ENCODE measurements at regions not wholly inside any gene's neighbourhood (a gene's known extent, or its start where the extent isn't known, plus 50 kb on each side); places are given as distances from the start of the nearest gene placed in this dataset.

GRCh38 chr11:91688672-91689071 is 535.9 kb upstream of the FAT3 start:
- no peaks in the 10 kb centered on the region for H3K79me2 ChIP-seq (ENCODE audit: control insufficient read depth, insufficient read depth, low read length)
- no CpG with 5 or more reads among the region's 1 CpG for WGBS (ENCODE audit: insufficient coverage)
- ATAC-seq (ENCODE audit: low read depth) (no peak), DNase-seq (no peak)
- no peak overlapping the region for H2AFZ ChIP-seq (ENCODE audit: insufficient read depth, low read depth, low read length, poor library complexity, severe bottlenecking)
- H3K4me3 Mint-ChIP-seq = no peak overlapping the region
- no peak overlapping the region for H3K9ac ChIP-seq (ENCODE audit: low read length)
- no peak overlapping the region for H3K27ac ChIP-seq (ENCODE audit: low read length in 2 of 2)
- H3K36me3 ChIP-seq (replicated peaks in 1 of 2; ENCODE audit: control extremely low read depth in 1 of 2, control insufficient read depth in 1 of 2, extremely low read depth in 1 of 2, insufficient read depth in 2 of 2, low read length in 1 of 2) = no peaks in the 10 kb centered on the region
- no peak overlapping the region for H3K27ac Mint-ChIP-seq
- intact Hi-C loops (cut with micrococcal nuclease) = no loop called here
- ChIA-PET CTCF (no interaction called here), POLR2A (no interaction called here)
- no peak overlapping the region for H3K4me3 ChIP-seq (ENCODE audit: control extremely low read depth in 1 of 5, extremely low read depth in 1 of 5, insufficient read depth in 1 of 5, low read depth in 2 of 5, low read length in 4 of 5)
- no peaks in the 10 kb centered on the region for H3K27me3 Mint-ChIP-seq
- no peaks in the 10 kb centered on the region for H3K9me3 Mint-ChIP-seq (ENCODE audit: insufficient read depth)
- H4K20me1 ChIP-seq (ENCODE audit: control insufficient read depth, insufficient read depth, low read length, poor library complexity, severe bottlenecking) = no peaks in the 10 kb centered on the region
- no peaks in the 10 kb centered on the region for H3K27me3 ChIP-seq (replicated peaks in 1 of 4; ENCODE audit: control extremely low read depth in 1 of 4, control insufficient read depth in 3 of 4, insufficient read depth in 4 of 4, low read length in 3 of 4)
- no peaks in the 10 kb centered on the region for H3K9me3 ChIP-seq (ENCODE audit: control extremely low read depth in 1 of 3, control insufficient read depth in 2 of 3, insufficient read depth in 1 of 3, low read length in 2 of 3)
- no peaks in the 10 kb centered on the region for H3K4me1 Mint-ChIP-seq
- no peaks in the 10 kb centered on the region for H3K4me1 ChIP-seq (ENCODE audit: control insufficient read depth in 2 of 2, insufficient read depth in 2 of 2, low read length in 2 of 2)
- TF ChIP-seq EZH2 (IDR thresholded peaks at IDR 0.05; ENCODE audit: borderline replicate concordance, insufficient read depth, low read depth, low read length, poor library complexity, severe bottlenecking) (no peak), CTCF (IDR thresholded peaks at IDR 0.05) (no peak)
- no peak overlapping the region for H3K4me2 ChIP-seq (replicated peaks; ENCODE audit: low read depth, low read length, poor library complexity, severe bottlenecking)

- H3K79me2 ChIP-seq (ENCODE audit: control insufficient read depth, insufficient read depth, low read length) = no peaks in the 10 kb centered on the region
- H3K4me1 Mint-ChIP-seq = no peaks in the 10 kb centered on the region
- no peaks in the 10 kb centered on the region for H3K27me3 ChIP-seq (replicated peaks in 1 of 4; ENCODE audit: control extremely low read depth in 1 of 4, control insufficient read depth in 3 of 4, insufficient read depth in 4 of 4, low read length in 3 of 4)
- DNase-seq = no peak
- H2AFZ ChIP-seq (ENCODE audit: insufficient read depth, low read depth, low read length, poor library complexity, severe bottlenecking) = no peak overlapping the region
- CTCF ChIA-PET = no interaction called here
- no peak overlapping the region for H3K27ac ChIP-seq (ENCODE audit: low read length in 2 of 2)
- H3K4me3 ChIP-seq (ENCODE audit: control extremely low read depth in 1 of 5, extremely low read depth in 1 of 5, insufficient read depth in 1 of 5, low read depth in 2 of 5, low read length in 4 of 5) = no peak overlapping the region
- no peaks in the 10 kb centered on the region for H3K4me1 ChIP-seq (ENCODE audit: control insufficient read depth in 2 of 2, insufficient read depth in 2 of 2, low read length in 2 of 2)
- H3K27me3 Mint-ChIP-seq = no peaks in the 10 kb centered on the region
- no peaks in the 10 kb centered on the region for H3K9me3 Mint-ChIP-seq (ENCODE audit: insufficient read depth)
- no peaks in the 10 kb centered on the region for H3K9me3 ChIP-seq (ENCODE audit: control extremely low read depth in 1 of 3, control insufficient read depth in 2 of 3, insufficient read depth in 1 of 3, low read length in 2 of 3)
- no peak for ATAC-seq (ENCODE audit: low read depth)
- intact Hi-C loops (cut with micrococcal nuclease) = no loop called here
- no peak overlapping the region for H3K4me2 ChIP-seq (replicated peaks; ENCODE audit: low read depth, low read length, poor library complexity, severe bottlenecking)
- H3K4me3 Mint-ChIP-seq = no peak overlapping the region
- no peaks in the 10 kb centered on the region for H4K20me1 ChIP-seq (ENCODE audit: control insufficient read depth, insufficient read depth, low read length, poor library complexity, severe bottlenecking)
- POLR2A ChIA-PET = no interaction called here
- no peak overlapping the region for H3K9ac ChIP-seq (ENCODE audit: low read length)
- TF ChIP-seq CTCF (IDR thresholded peaks at IDR 0.05) (no peak), EZH2 (IDR thresholded peaks at IDR 0.05; ENCODE audit: borderline replicate concordance, insufficient read depth, low read depth, low read length, poor library complexity, severe bottlenecking) (no peak)
- H3K27ac Mint-ChIP-seq = no peak overlapping the region
- no CpG with 5 or more reads among the region's 1 CpG for WGBS (ENCODE audit: insufficient coverage)
- no peaks in the 10 kb centered on the region for H3K36me3 ChIP-seq (replicated peaks in 1 of 2; ENCODE audit: control extremely low read depth in 1 of 2, control insufficient read depth in 1 of 2, extremely low read depth in 1 of 2, insufficient read depth in 2 of 2, low read length in 1 of 2)
Observed at GRCh38 chr11:91686700-91687099, 537.9 kb upstream of the FAT3 start.
